GM12878 (cell line): ENCODE measurements at regions not wholly inside any gene's neighbourhood (a gene's known extent, or its start where the extent isn't known, plus 50 kb on each side); places are given as distances from the start of the nearest gene placed in this dataset.

Experiments used
- ATAC-seq: fragments of 200-7000 bp; cut with Tn5 transposase; 3 replicates; pipeline ENCODE4 v1.9.1; 2020; ENCODE audit warnings: mild to moderate bottlenecking, moderate library complexity
- BruUV-seq: library from RNA; stranded (reverse); fragments of 400-500 nt; replicated peaks from 2 replicates; lab custom pipeline; 2021; lab: Mats Ljungman, UMichigan
- CTCF ChIA-PET: fragments of 300-600 bp; sonication (Branson Sonifier 250); formaldehyde crosslinking; extraction: SDS; loops from one replicate; lab custom pipeline; 2021; ENCODE audit warnings: inconsistent platforms; lab: Yijun Ruan, JAX
- POLR2A ChIA-PET: fragments of 350-600 bp; formaldehyde crosslinking; extraction: SDS; loops from one replicate; lab custom pipeline; 2021; ENCODE audit warnings: inconsistent platforms; lab: Charles Lee
- RAD21 ChIA-PET: fragments of 300-600 bp; sonication (Branson Sonifier 250); formaldehyde crosslinking; loops from one replicate; lab custom pipeline; 2023; ENCODE audit warnings: antibody characterized with exemption; ENCODE audit not compliant: unreplicated experiment; lab: Charles Lee
- SMC1A ChIA-PET: fragments of 300-600 bp; sonication (Branson Sonifier 250); formaldehyde crosslinking; loops from one replicate; lab custom pipeline; 2023; ENCODE audit not compliant: unreplicated experiment, uncharacterized antibody; lab: Charles Lee
- DNase-seq: peaks from one replicate; pipeline ENCODE4 v3.0.0-alpha.2; 2011; ENCODE audit warnings: low read depth, low spot score
- FAIRE-seq: peaks from 3 replicates; lab custom pipeline; 2011; peaks lifted over from hg19 to GRCh38; lab: Jason Lieb, UNC
- H2AFZ ChIP-seq: 2 replicates; pipeline ENCODE4 v1.6.0; 2011; ENCODE audit warnings: low read depth, low read length, control low read depth; ENCODE audit not compliant: control insufficient read depth
- H3K27ac ChIP-seq: 2 replicates; pipeline ENCODE4 v1.5.1; 2011; ENCODE audit warnings: control low read depth; ENCODE audit not compliant: control insufficient read depth, insufficient read depth
- H3K27me3 ChIP-seq, 2 experiments: replicated peaks in 1 of 2; 2 replicates each; pipeline versions ENCODE4 v1.6.0 to v1.6.1; 2011; ENCODE audit warnings: low read length in 1 of 2; ENCODE audit not compliant: control insufficient read depth in 2 of 2, insufficient read depth in 2 of 2
- H3K36me3 ChIP-seq, 2 experiments: 2 replicates each; pipeline ENCODE4 v1.5.1; 2011; ENCODE audit warnings: low read length in 1 of 2; ENCODE audit not compliant: control insufficient read depth in 2 of 2, insufficient read depth in 2 of 2
- H3K4me1 ChIP-seq: 2 replicates; pipeline ENCODE4 v1.6.1; 2011; ENCODE audit warnings: mild to moderate bottlenecking, low read length, moderate library complexity, mixed read lengths; ENCODE audit not compliant: control insufficient read depth, insufficient read depth
- H3K4me2 ChIP-seq: 2 replicates; pipeline ENCODE4 v1.6.0; 2011; ENCODE audit warnings: control low read depth; ENCODE audit not compliant: control insufficient read depth, insufficient read depth
- H3K4me3 ChIP-seq: fragments of 200-600 bp; sonication (generic); 2 replicates; pipeline ENCODE4 v1.5.1; 2016
- H3K79me2 ChIP-seq: 2 replicates; pipeline ENCODE4 v1.6.0; 2011; ENCODE audit warnings: low read length; ENCODE audit not compliant: control insufficient read depth, insufficient read depth
- H3K9ac ChIP-seq: 2 replicates; pipeline ENCODE4 v1.8.0; 2011; ENCODE audit warnings: low read length, control low read depth, mixed read lengths; ENCODE audit not compliant: control insufficient read depth, insufficient read depth
- H3K9me3 ChIP-seq: replicated peaks from 3 replicates; pipeline ENCODE4 v1.5.1; 2011; ENCODE audit warnings: mild to moderate bottlenecking, low read length; ENCODE audit not compliant: control insufficient read depth, insufficient read depth
- H4K20me1 ChIP-seq: 2 replicates; pipeline ENCODE4 v1.6.0; 2011; ENCODE audit not compliant: control insufficient read depth, insufficient read depth
- CHD4 ChIP-seq: fragments of 200-600 bp; sonication (generic); IDR thresholded peaks from 2 replicates; pipeline ENCODE4 v1.6.1; 2016; ENCODE audit warnings: mild to moderate bottlenecking
- MEF2A ChIP-seq: IDR thresholded peaks from 2 replicates; pipeline ENCODE4 v1.6.1; 2011; ENCODE audit warnings: low read depth, mild to moderate bottlenecking, low read length, moderate library complexity; ENCODE audit not compliant: insufficient read depth
- MYB ChIP-seq: fragments of 150-350 bp; IDR thresholded peaks from 2 replicates; pipeline ENCODE4 v1.6.1; 2014; ENCODE audit warnings: mild to moderate bottlenecking, low read depth, low read length, borderline replicate concordance
- PRDM15 ChIP-seq: fragments of 450-650 bp; formaldehyde crosslinking; IDR thresholded peaks from 2 replicates; pipeline ENCODE4 v1.4.0; 2020; ENCODE audit warnings: mild to moderate bottlenecking, moderate library complexity
- RAD21 ChIP-seq: IDR thresholded peaks from 2 replicates; pipeline ENCODE4 v1.6.1; 2011; ENCODE audit warnings: mild to moderate bottlenecking, low read depth, low read length, moderate library complexity; ENCODE audit not compliant: insufficient read depth
- SREBF1 ChIP-seq: IDR thresholded peaks from 2 replicates; pipeline ENCODE4 v1.6.1; 2012; ENCODE audit warnings: mild to moderate bottlenecking, low read length
- TCF7 ChIP-seq: IDR thresholded peaks from 2 replicates; pipeline ENCODE4 v1.6.1; 2014; ENCODE audit warnings: antibody characterized with exemption, borderline replicate concordance
- WGBS: methylation state at CpG from one replicate; pipeline ENCODE4 v1.1.6; 2016; ENCODE audit warnings: low lambda C conversion rate; ENCODE audit not compliant: insufficient replicate concordance, insufficient coverage; ENCODE audit errors: missing lambda C conversion rate; 5-methylcytosine and 5-hydroxymethylcytosine counted together
- in situ Hi-C: fragments of 300-500 bp; cut with MboI; formaldehyde crosslinking; loops from 9 replicates; pipeline ENCODE4 v1.14.3; 2018; ENCODE audit warnings: mixed read lengths
- intact Hi-C: fragments of 100-400 bp; cut with micrococcal nuclease; formaldehyde crosslinking; loops from one replicate; pipeline ENCODE4 v1.14.2; 2022; ENCODE audit not compliant: unreplicated experiment

GRCh38 chr7:136502162-136502561, 366.3 kb upstream of the CHRM2 start:
- Histone ChIP-seq H4K20me1 (no peaks in the 10 kb centered on the region), H3K27me3 (no peaks in the 10 kb centered on the region), H3K4me3 (no peak overlapping the region), H2AFZ (no peak overlapping the region), H3K27ac (no peak overlapping the region), H3K4me1 (no peaks in the 10 kb centered on the region), H3K4me2 (no peak overlapping the region), H3K36me3 (no peaks in the 10 kb centered on the region), H3K9me3 (no peaks in the 10 kb centered on the region), H3K79me2 (no peaks in the 10 kb centered on the region), H3K9ac (no peak overlapping the region)
- ATAC-seq (no peak), FAIRE-seq (no peak), DNase-seq (no peak)
- intact Hi-C loops (no loop called here), in situ Hi-C loops (no loop called here)
- WGBS = 0% methylated on average over 1 of the region's 1 CpG
- ChIA-PET SMC1A (no interaction called here), POLR2A (no interaction called here), CTCF (no interaction called here), RAD21 (no interaction called here)
- TF ChIP-seq TCF7 (no peak), MEF2A (no peak), RAD21 (no peak), MYB (no peak), SREBF1 (no peak), PRDM15 (CRISPR knock-in tag) (no peak), CHD4 (no peak)
- no TSS peak for BruUV-seq
